Neural crest cell (in vitro differentiated cells): ENCODE measurements at regions not wholly inside any gene's neighbourhood (a gene's known extent, or its start where the extent isn't known, plus 50 kb on each side); places are given as distances from the start of the nearest gene placed in this dataset.
"Not testable (repeated sequence)": the region's sequence is repeated elsewhere in the genome, so short reads cannot be mapped to it uniquely, and the experiment has no call there.

ENCODE experiments used
- DNase-seq: peaks from one replicate; pipeline ENCODE4 v3.0.0; 2021; ENCODE audit warnings: low read depth, mixed read lengths, low spot score
- H3K27ac Mint-ChIP-seq: one replicate; pipeline ENCODE4 v1.8.0; 2021; ENCODE audit warnings: mild to moderate bottlenecking, mixed read lengths; ENCODE audit not compliant: unreplicated experiment
- H3K27me3 Mint-ChIP-seq: 2 replicates; pipeline ENCODE4 v1.8.0; 2021; ENCODE audit warnings: low read depth, mild to moderate bottlenecking, mixed read lengths
- H3K36me3 Mint-ChIP-seq: 2 replicates; pipeline ENCODE4 v1.8.0; 2021; ENCODE audit warnings: low read depth, mild to moderate bottlenecking, mixed read lengths
- H3K4me1 Mint-ChIP-seq: 2 replicates; pipeline ENCODE4 v1.8.0; 2021; ENCODE audit warnings: mixed read lengths
- H3K4me3 Mint-ChIP-seq: one replicate; pipeline ENCODE4 v1.8.0; 2021; ENCODE audit warnings: mild to moderate bottlenecking, mixed read lengths
- H3K9me3 Mint-ChIP-seq: 2 replicates; pipeline ENCODE4 v1.8.0; 2021; ENCODE audit warnings: mixed read lengths
- TF ChIP-seq, protein P1 (sequence below): fragments of 200-600 bp; sonication (generic); conservative IDR thresholded peaks from 2 replicates; pipeline ENCODE4 v1.5.0; 2021; ENCODE audit warnings: antibody characterized with exemption, mild to moderate bottlenecking

DNA sequence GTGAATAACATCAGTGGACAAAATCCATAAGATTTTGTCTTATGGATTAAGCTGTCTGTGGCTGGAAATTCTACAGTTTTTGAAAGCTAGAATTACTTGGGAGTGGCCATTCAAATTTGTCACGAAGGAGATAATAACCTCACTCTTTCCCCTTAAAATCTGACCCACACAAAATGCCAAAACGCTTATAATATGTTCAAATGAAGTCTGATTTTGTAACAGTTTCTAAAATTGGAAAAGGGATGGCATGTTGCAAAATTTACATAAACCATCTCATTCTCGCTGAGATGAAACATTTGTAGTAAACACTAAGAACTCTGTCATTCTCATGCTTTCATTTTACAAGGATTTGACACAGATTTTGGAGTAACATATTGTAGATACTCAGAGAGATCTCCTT is 112.7 kb downstream of the GJA1 start:
- TF ChIP-seq, protein P1, sequence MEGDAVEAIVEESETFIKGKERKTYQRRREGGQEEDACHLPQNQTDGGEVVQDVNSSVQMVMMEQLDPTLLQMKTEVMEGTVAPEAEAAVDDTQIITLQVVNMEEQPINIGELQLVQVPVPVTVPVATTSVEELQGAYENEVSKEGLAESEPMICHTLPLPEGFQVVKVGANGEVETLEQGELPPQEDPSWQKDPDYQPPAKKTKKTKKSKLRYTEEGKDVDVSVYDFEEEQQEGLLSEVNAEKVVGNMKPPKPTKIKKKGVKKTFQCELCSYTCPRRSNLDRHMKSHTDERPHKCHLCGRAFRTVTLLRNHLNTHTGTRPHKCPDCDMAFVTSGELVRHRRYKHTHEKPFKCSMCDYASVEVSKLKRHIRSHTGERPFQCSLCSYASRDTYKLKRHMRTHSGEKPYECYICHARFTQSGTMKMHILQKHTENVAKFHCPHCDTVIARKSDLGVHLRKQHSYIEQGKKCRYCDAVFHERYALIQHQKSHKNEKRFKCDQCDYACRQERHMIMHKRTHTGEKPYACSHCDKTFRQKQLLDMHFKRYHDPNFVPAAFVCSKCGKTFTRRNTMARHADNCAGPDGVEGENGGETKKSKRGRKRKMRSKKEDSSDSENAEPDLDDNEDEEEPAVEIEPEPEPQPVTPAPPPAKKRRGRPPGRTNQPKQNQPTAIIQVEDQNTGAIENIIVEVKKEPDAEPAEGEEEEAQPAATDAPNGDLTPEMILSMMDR: no peak
- Mint-ChIP-seq H3K9me3 (peaks cover 2% of the 10 kb centered on the region), H3K27ac (no peak overlapping the region)

DNA sequence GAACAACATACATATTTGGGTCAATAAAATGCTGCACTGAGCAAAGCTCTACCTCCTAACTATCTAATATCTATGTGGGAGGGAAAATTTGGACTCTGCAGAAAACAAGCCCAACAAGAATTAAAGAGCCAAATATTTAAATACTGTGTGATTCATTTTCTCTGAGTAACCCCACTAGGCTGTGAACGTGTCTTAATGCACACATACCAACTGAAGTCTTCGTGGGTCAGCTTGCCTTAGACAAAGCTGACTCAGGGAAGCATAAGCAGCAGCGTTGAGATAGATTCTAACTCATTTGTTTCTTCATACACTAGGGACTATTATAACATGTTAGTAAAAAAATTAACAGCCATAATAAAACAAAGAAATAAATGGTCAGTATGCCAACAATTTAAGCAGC is 114.3 kb downstream of the GJA1 start:
- no peaks in the 10 kb centered on the region for H3K4me1 Mint-ChIP-seq
- no peak overlapping the region for H3K27ac Mint-ChIP-seq
- no peaks in the 10 kb centered on the region for H3K27me3 Mint-ChIP-seq
- H3K36me3 Mint-ChIP-seq: no peaks in the 10 kb centered on the region
- no peak overlapping the region for H3K4me3 Mint-ChIP-seq
- TF ChIP-seq, protein P1: no peak
- peaks cover 2% of the 10 kb centered on the region for H3K9me3 Mint-ChIP-seq
- no peak for DNase-seq

More for the DNA sequence above, 112.7 kb downstream of the GJA1 start:
- Mint-ChIP-seq H3K4me3 (no peak overlapping the region), H3K4me1 (no peaks in the 10 kb centered on the region), H3K36me3 (no peaks in the 10 kb centered on the region), H3K27me3 (no peaks in the 10 kb centered on the region)
- no peak for DNase-seq

DNA sequence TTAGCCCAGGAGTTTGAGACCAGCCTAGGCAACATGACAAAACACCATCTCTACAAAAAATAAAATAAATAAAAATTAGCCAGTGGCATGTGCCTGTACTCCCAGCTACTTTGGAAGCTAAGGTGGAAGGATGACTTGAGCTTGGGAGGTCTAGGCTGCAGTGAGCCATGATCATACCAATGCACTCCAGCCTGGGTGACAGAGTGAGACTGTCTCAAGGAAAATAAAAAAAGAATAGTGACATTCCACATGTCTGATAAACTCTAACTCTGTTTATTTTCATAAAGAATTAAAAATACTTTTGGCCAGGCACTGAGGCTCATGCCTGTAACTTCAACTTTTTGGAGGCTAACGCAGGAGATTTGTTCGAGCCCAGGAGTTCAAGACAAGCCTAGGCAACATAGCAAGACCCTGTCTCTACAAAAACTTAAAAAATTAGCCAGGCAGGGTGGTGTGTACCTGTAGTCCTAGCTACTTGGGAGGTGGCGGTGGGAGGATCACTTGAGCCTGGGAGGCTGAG is 115.1 kb downstream of the GJA1 start:
- DNase-seq: no peak
- Mint-ChIP-seq H3K4me3 (no peak overlapping the region), H3K27me3 (no peaks in the 10 kb centered on the region), H3K4me1 (no peaks in the 10 kb centered on the region), H3K27ac (no peak overlapping the region), H3K36me3 (no peaks in the 10 kb centered on the region), H3K9me3 (peaks cover 2% of the 10 kb centered on the region)
- TF ChIP-seq, protein P1: no peak

DNA sequence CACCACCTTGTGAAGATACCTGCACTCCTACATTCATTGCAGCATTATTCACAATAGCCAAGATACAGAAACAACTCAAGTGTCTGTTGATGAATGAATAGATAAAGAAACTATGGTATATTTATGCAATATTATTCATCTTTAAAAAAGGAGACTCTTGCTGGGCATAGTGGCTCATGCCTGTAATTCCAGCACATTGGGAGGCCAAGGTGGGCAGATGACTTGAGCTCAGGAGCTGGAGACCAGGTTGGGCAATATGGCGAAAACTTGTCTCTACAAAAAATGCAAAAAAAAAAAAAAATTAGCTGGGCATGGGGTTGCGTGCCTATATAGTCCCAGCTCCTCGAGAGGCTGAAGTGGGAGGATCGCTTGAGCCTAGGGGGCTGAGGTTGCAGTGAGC is 119.8 kb downstream of the GJA1 start:
- no peaks in the 10 kb centered on the region for H3K27me3 Mint-ChIP-seq
- DNase-seq: no peak
- TF ChIP-seq, protein P1: no peak
- H3K36me3 Mint-ChIP-seq: no peaks in the 10 kb centered on the region
- no peak overlapping the region for H3K27ac Mint-ChIP-seq
- H3K4me1 Mint-ChIP-seq: no peaks in the 10 kb centered on the region
- peaks cover 2% of the 10 kb centered on the region for H3K9me3 Mint-ChIP-seq
- H3K4me3 Mint-ChIP-seq: no peak overlapping the region

DNA sequence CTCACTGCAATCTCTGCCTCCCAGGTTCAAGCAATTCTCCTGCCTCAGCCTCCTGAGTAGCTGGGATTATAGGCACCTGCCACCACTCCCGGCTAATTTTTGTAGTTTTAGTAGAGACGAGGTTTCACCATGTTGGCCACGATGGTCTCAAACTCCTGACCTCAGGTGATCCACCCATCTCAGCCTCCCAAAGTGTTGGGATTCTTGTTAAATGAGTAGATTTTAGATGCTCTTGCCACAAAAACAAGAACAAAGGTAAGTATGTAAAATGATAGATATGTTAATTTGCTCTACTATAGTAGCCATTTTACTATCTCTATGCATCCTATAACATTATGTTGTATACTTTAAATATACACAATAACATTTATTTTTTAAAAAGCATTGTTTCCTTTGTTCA is 120.7 kb downstream of the GJA1 start:
- not testable (repeated sequence) for H3K36me3 Mint-ChIP-seq, H3K4me1 Mint-ChIP-seq, H3K27ac Mint-ChIP-seq, H3K4me3 Mint-ChIP-seq, H3K9me3 Mint-ChIP-seq, H3K27me3 Mint-ChIP-seq, DNase-seq

DNA sequence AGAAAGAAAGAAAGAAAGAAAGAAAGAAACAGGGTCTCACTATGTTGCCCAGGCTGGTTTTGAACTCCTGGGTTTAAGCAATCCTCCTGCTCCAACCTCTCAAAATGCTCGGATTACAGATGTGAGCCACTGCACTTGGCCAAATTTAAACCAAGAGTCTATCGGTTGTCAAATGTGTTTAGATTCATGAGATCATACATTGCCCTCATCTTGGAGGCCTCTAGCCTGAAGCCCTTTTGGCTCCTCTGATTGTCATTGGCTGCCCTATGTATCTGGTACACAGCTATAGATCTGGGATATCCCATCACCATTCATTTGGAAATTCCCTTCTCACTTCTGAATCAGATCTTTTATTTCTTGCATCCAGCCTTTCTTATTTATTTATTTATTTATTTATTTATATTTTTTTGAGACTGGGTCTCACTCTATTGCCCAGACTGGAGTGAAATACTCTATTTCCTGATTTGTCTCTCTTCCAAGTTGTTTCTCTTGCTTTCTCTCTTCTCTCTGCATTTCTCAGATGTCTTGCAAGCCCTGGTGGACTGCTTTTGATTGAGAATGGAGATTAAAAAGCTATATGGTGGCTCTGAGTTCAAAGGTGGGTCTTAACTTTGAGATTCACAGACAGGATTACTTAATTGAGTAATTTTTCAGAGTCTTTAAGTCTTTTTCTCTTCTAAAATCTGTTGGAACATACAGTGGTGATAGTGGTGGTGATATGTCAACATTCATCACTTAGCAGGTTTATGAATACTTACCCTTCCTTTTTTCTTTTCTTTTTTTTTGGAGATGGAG is 121.9 kb downstream of the GJA1 start:
- H3K27ac Mint-ChIP-seq: no peak overlapping the region
- H3K4me1 Mint-ChIP-seq: no peaks in the 10 kb centered on the region
- H3K4me3 Mint-ChIP-seq: no peak overlapping the region
- no peaks in the 10 kb centered on the region for H3K36me3 Mint-ChIP-seq
- TF ChIP-seq, protein P1: no peak
- no peaks in the 10 kb centered on the region for H3K27me3 Mint-ChIP-seq
- no peak for DNase-seq
- H3K9me3 Mint-ChIP-seq: no peaks in the 10 kb centered on the region
